K562 (cell line): ENCODE measurements at regions not wholly inside any gene's neighbourhood (a gene's known extent, or its start where the extent isn't known, plus 50 kb on each side); places are given as distances from the start of the nearest gene placed in this dataset.

ENCODE experiments used
- ATAC-seq: fragments of 200-7000 bp; cut with Tn5 transposase; 3 replicates; pipeline ENCODE4 v1.9.1; 2020; ENCODE audit warnings: moderate library complexity
- BruUV-seq: library from RNA; stranded (reverse); fragments of 400-500 nt; replicated peaks from 2 replicates; lab custom pipeline; 2021; lab: Mats Ljungman, UMichigan
- CTCF ChIA-PET: fragments of 300-600 bp; formaldehyde crosslinking; extraction: SDS; loops from one replicate; lab custom pipeline; 2021; ENCODE audit warnings: low intra/inter-chr PET ratio; lab: Yijun Ruan, JAX
- POLR2A ChIA-PET: fragments of 300-600, 350-650 bp; sonication (Branson Sonifier 250); formaldehyde crosslinking; extraction: SDS; loops from one replicate; lab custom pipeline; 2021; ENCODE audit warnings: antibody characterized with exemption, inconsistent platforms; lab: Yijun Ruan, JAX
- DNase-seq, 4 experiments: peaks; one replicate each; pipeline versions ENCODE4 v3.0.0 to v3.0.0-alpha.2; 2011 to 2018; ENCODE audit warnings: low spot score in 3 of 4, mixed read lengths in 3 of 4; ENCODE audit errors: extremely low read depth in 1 of 4
- FAIRE-seq: peaks from 2 replicates; lab custom pipeline; 2011; peaks lifted over from hg19 to GRCh38; lab: Jason Lieb, UNC
- H2AFZ ChIP-seq: 2 replicates; pipeline ENCODE4 v1.6.0; 2011; ENCODE audit warnings: low read depth, low read length, control low read depth, inconsistent platforms
- H3K27ac ChIP-seq: fragments of 200-600 bp; 3 replicates; pipeline ENCODE4 v1.8.0; 2011; ENCODE audit warnings: low read depth, mild to moderate bottlenecking, control low read depth, inconsistent platforms, low read length, moderate library complexity, mixed read lengths; ENCODE audit errors: extremely low read depth
- H3K27me3 ChIP-seq, 2 experiments: fragments of 300-600 bp in 1 of 2; 2 replicates in 1 of 2; 3 replicates in 1 of 2; pipeline versions ENCODE4 v1.6.0 to v1.8.0; 2011; ENCODE audit warnings: inconsistent platforms in 2 of 2, low read length in 2 of 2, mild to moderate bottlenecking in 1 of 2, mixed read lengths in 1 of 2, moderate library complexity in 1 of 2; ENCODE audit not compliant: control insufficient read depth in 2 of 2, insufficient read depth in 2 of 2
- H3K36me3 ChIP-seq: fragments of 300-600 bp; 3 replicates; pipeline ENCODE4 v1.8.0; 2011; ENCODE audit warnings: mild to moderate bottlenecking, low read length, inconsistent platforms; ENCODE audit not compliant: control insufficient read depth, insufficient read depth
- H3K4me1 ChIP-seq, 2 experiments: fragments of 200-600 bp in 1 of 2; replicated peaks in 1 of 2; 2 replicates in 1 of 2; 3 replicates in 1 of 2; pipeline versions ENCODE4 v1.5.1 to v1.8.0; 2011; ENCODE audit warnings: inconsistent platforms in 2 of 2, low read length in 2 of 2, mild to moderate bottlenecking in 1 of 2, mixed read lengths in 1 of 2, moderate library complexity in 1 of 2; ENCODE audit not compliant: control insufficient read depth in 2 of 2, insufficient read depth in 2 of 2
- H3K4me2 ChIP-seq: 2 replicates; pipeline ENCODE4 v1.6.1; 2011; ENCODE audit warnings: low read length, control low read depth, inconsistent platforms, mixed read lengths; ENCODE audit not compliant: insufficient read depth
- H3K4me3 ChIP-seq: fragments of 200-600 bp; sonication (generic), shearing (Covaris generic); 2 replicates; pipeline ENCODE4 v1.5.1; 2016; ENCODE audit warnings: control low read depth, inconsistent platforms
- H3K79me2 ChIP-seq: fragments of 200-600 bp; 3 replicates; pipeline ENCODE4 v1.8.0; 2011; ENCODE audit warnings: low read length, inconsistent platforms; ENCODE audit not compliant: control insufficient read depth, insufficient read depth
- H3K9ac ChIP-seq, 2 experiments: 2 replicates each; pipeline versions ENCODE4 v1.6.0 to v1.6.1; 2011; ENCODE audit warnings: low read depth in 2 of 2, low read length in 2 of 2, control low read depth in 1 of 2, inconsistent platforms in 1 of 2, mild to moderate bottlenecking in 1 of 2, mixed read lengths in 1 of 2; ENCODE audit not compliant: insufficient read depth in 1 of 2
- H3K9me1 ChIP-seq: one replicate; pipeline ENCODE4 v1.6.0; 2011; ENCODE audit warnings: inconsistent platforms, mild to moderate bottlenecking, low read length, moderate library complexity; ENCODE audit not compliant: control insufficient read depth, insufficient read depth
- H3K9me3 ChIP-seq: replicated peaks from 2 replicates; pipeline ENCODE4 v1.5.1; 2011; ENCODE audit warnings: low read depth, low read length, inconsistent platforms; ENCODE audit not compliant: control insufficient read depth, insufficient read depth
- H4K20me1 ChIP-seq: replicated peaks from 2 replicates; pipeline ENCODE4 v1.6.1; 2011; ENCODE audit warnings: low read length, inconsistent platforms, mixed read lengths; ENCODE audit not compliant: control insufficient read depth, insufficient read depth
- CGGBP1 ChIP-seq: fragments of 250-450 bp; sonication (Bioruptor Pico); IDR thresholded peaks from 2 replicates; pipeline ENCODE4 v1.9.0; 2021; ENCODE audit warnings: mild to moderate bottlenecking
- CREB3 ChIP-seq: fragments of 450-650 bp; conservative IDR thresholded peaks from 2 replicates; pipeline ENCODE4 v1.6.1; 2016; ENCODE audit warnings: missing genetic modification characterization, low read depth, mild to moderate bottlenecking, missing compliant biosample characterization, moderate library complexity
- KHSRP ChIP-seq: fragments of 450-650 bp; IDR thresholded peaks from 2 replicates; pipeline ENCODE4 v1.6.1; 2017
- MAZ ChIP-seq, 2 experiments: fragments of 450-650 bp in 1 of 2; sonication (generic) in 1 of 2; formaldehyde crosslinking; IDR thresholded peaks in 1 of 2; conservative IDR thresholded peaks in 1 of 2; 2 replicates each; pipeline versions ENCODE4 v1.4.0 to v1.5.0; 2020; ENCODE audit warnings: mild to moderate bottlenecking in 1 of 2, missing genetic modification reagents in 1 of 2
- RAD51 ChIP-seq: fragments of 450-650 bp; IDR thresholded peaks from 2 replicates; pipeline ENCODE4 v1.7.1; 2016; ENCODE audit warnings: low read depth, mild to moderate bottlenecking, borderline replicate concordance
- RNF219 ChIP-seq: fragments of 250-450 bp; sonication (Bioruptor Pico); IDR thresholded peaks from 2 replicates; pipeline ENCODE4 v1.5.0; 2022; ENCODE audit warnings: mild to moderate bottlenecking
- SOX6 ChIP-seq: fragments of 450-650 bp; IDR thresholded peaks from 2 replicates; pipeline ENCODE4 v1.6.1; 2014; ENCODE audit warnings: mild to moderate bottlenecking
- ZNF699 ChIP-seq: fragments of 250-450 bp; sonication (Bioruptor Pico); IDR thresholded peaks from 2 replicates; pipeline ENCODE4 v1.8.0; 2021; ENCODE audit warnings: mild to moderate bottlenecking, moderate library complexity; ENCODE audit not compliant: insufficient replicate concordance
- WGBS: fragments of 100-300 bp; shearing (Covaris generic); methylation state at CpG from one replicate; pipeline ENCODE4 v1.1.6; 2016; ENCODE audit warnings: low coverage, mixed read lengths; ENCODE audit not compliant: insufficient coverage; ENCODE audit errors: missing lambda C conversion rate; 5-methylcytosine and 5-hydroxymethylcytosine counted together
- in situ Hi-C: fragments of 300-500 bp; cut with MboI; formaldehyde crosslinking; loops from 4 replicates; pipeline ENCODE4 v1.15.0; 2018; ENCODE audit warnings: inconsistent platforms, mixed read lengths
- intact Hi-C: fragments of 100-400 bp; cut with micrococcal nuclease; formaldehyde crosslinking; loops from 2 replicates; pipeline ENCODE4 v1.14.2; 2022

- no peaks in the 10 kb centered on the region for H3K36me3 ChIP-seq
- no peaks in the 10 kb centered on the region for H4K20me1 ChIP-seq
- no peak overlapping the region for H3K4me2 ChIP-seq
- H3K4me1 ChIP-seq: no peaks in the 10 kb centered on the region
- H3K27ac ChIP-seq: no peak overlapping the region
- intact Hi-C loops (no loop called here), in situ Hi-C loops (no loop called here)
- no peaks in the 10 kb centered on the region for H3K27me3 ChIP-seq
- no peaks in the 10 kb centered on the region for H3K9me1 ChIP-seq
- no peak overlapping the region for H2AFZ ChIP-seq
- FAIRE-seq (no peak), DNase-seq (no peak), ATAC-seq (no peak)
- BruUV-seq: no TSS peak
- no peak overlapping the region for H3K9ac ChIP-seq
- H3K9me3 ChIP-seq: no peaks in the 10 kb centered on the region
- H3K79me2 ChIP-seq: no peaks in the 10 kb centered on the region
- TF ChIP-seq MAZ (CRISPR knock-in tag; conservative IDR thresholded peaks at IDR 0.05 in 1 of 2, IDR thresholded peaks at IDR 0.05 in 1 of 2): no peak
- TF ChIP-seq CREB3 (tag): no peak
- TF ChIP-seq RNF219 (CRISPR knock-in tag): no peak
- no peak for TF ChIP-seq KHSRP
- no peak for TF ChIP-seq RAD51
- TF ChIP-seq SOX6: no peak
- TF ChIP-seq CGGBP1: no peak
- TF ChIP-seq ZNF699 (CRISPR knock-in tag): no peak
- ChIA-PET POLR2A (no interaction called here), CTCF (no interaction called here)
- no peak overlapping the region for H3K4me3 ChIP-seq
- 4% methylated on average over 4 of the region's 4 CpGs for WGBS
These were observed 1713.2 kb upstream of the SLC10A2 start for GRCh38 chr13:104779311-104779993.
